ENCODE measurements at regions not wholly inside any gene's neighbourhood (a gene's known extent, or its start where the extent isn't known, plus 50 kb on each side); places are given as distances from the start of the nearest gene placed in this dataset.

- H3K27ac Mint-ChIP-seq: no peak overlapping the region
- Histone ChIP-seq H3K36me3 (no peaks in the 10 kb centered on the region), H4K20me1 (ENCODE audit: low read depth) (no peaks in the 10 kb centered on the region), H2AFZ (replicated peaks) (peak overlapping the region; percentile 23), H3K27me3 (no peaks in the 10 kb centered on the region), H3K4me3 (no peak overlapping the region), H3F3A (ENCODE audit: low read depth) (no peaks in the 10 kb centered on the region), H3K9me3 (ENCODE audit: low read depth) (no peaks in the 10 kb centered on the region), H3K4me1 (no peaks in the 10 kb centered on the region), H3K79me2 (ENCODE audit: low read depth) (no peaks in the 10 kb centered on the region), H3K9ac (no peak overlapping the region), H3K27ac (no peak overlapping the region), H3K4me2 (no peak overlapping the region)
- H3K4me1 Mint-ChIP-seq: no peaks in the 10 kb centered on the region
- H3K4me3 Mint-ChIP-seq: no peak overlapping the region
- no peaks in the 10 kb centered on the region for H3K36me3 Mint-ChIP-seq
- no peak for DNase-seq (ENCODE audit: low spot score)
- TF ChIP-seq EZH2phosphoT487 (IDR thresholded peaks at IDR 0.05): no peak
- TF ChIP-seq EZH2 (IDR thresholded peaks at IDR 0.05): no peak
- no peak for TF ChIP-seq CTCF (IDR thresholded peaks at IDR 0.05)
- no peaks in the 10 kb centered on the region for H3K9me3 Mint-ChIP-seq
- no peaks in the 10 kb centered on the region for H3K27me3 Mint-ChIP-seq (ENCODE audit: insufficient read depth, low read depth)
These were observed 341.4 kb downstream of the ADAMTS20 start for GRCh38 chr12:43210485-43211192.

GRCh38 chr12:43208627-43209026, 343.4 kb downstream of the ADAMTS20 start:
- Histone ChIP-seq H3K27ac (no peak overlapping the region), H3K9ac (no peak overlapping the region), H3K79me2 (ENCODE audit: low read depth) (no peaks in the 10 kb centered on the region), H3K36me3 (no peaks in the 10 kb centered on the region), H3F3A (ENCODE audit: low read depth) (no peaks in the 10 kb centered on the region), H3K4me1 (no peaks in the 10 kb centered on the region), H2AFZ (replicated peaks) (no peak overlapping the region), H3K4me3 (no peak overlapping the region), H3K9me3 (ENCODE audit: low read depth) (no peaks in the 10 kb centered on the region), H4K20me1 (ENCODE audit: low read depth) (no peaks in the 10 kb centered on the region), H3K27me3 (no peaks in the 10 kb centered on the region), H3K4me2 (no peak overlapping the region)
- Mint-ChIP-seq H3K27me3 (ENCODE audit: insufficient read depth, low read depth) (no peaks in the 10 kb centered on the region), H3K36me3 (no peaks in the 10 kb centered on the region), H3K4me1 (no peaks in the 10 kb centered on the region), H3K27ac (no peak overlapping the region), H3K9me3 (no peaks in the 10 kb centered on the region), H3K4me3 (no peak overlapping the region)
- DNase-seq (ENCODE audit: low spot score): no peak
- TF ChIP-seq EZH2phosphoT487 (IDR thresholded peaks at IDR 0.05): no peak
- TF ChIP-seq EZH2 (IDR thresholded peaks at IDR 0.05): no peak
- TF ChIP-seq CTCF (IDR thresholded peaks at IDR 0.05): no peak

- Histone ChIP-seq H3K4me1 (no peaks in the 10 kb centered on the region), H3K4me3 (no peak overlapping the region), H4K20me1 (ENCODE audit: low read depth) (no peaks in the 10 kb centered on the region), H3K79me2 (ENCODE audit: low read depth) (no peaks in the 10 kb centered on the region), H2AFZ (replicated peaks) (no peak overlapping the region), H3K36me3 (no peaks in the 10 kb centered on the region), H3K9me3 (ENCODE audit: low read depth) (no peaks in the 10 kb centered on the region), H3K27ac (no peak overlapping the region), H3K27me3 (no peaks in the 10 kb centered on the region), H3K9ac (no peak overlapping the region), H3K4me2 (no peak overlapping the region), H3F3A (ENCODE audit: low read depth) (no peaks in the 10 kb centered on the region)
- TF ChIP-seq CTCF (IDR thresholded peaks at IDR 0.05): no peak
- no peak for TF ChIP-seq EZH2phosphoT487 (IDR thresholded peaks at IDR 0.05)
- TF ChIP-seq EZH2 (IDR thresholded peaks at IDR 0.05): no peak
- Mint-ChIP-seq H3K27ac (no peak overlapping the region), H3K4me1 (no peaks in the 10 kb centered on the region), H3K4me3 (no peak overlapping the region), H3K27me3 (ENCODE audit: insufficient read depth, low read depth) (no peaks in the 10 kb centered on the region), H3K36me3 (no peaks in the 10 kb centered on the region), H3K9me3 (no peaks in the 10 kb centered on the region)
- no peak for DNase-seq (ENCODE audit: low spot score)
These were observed 343.8 kb downstream of the ADAMTS20 start for GRCh38 chr12:43208221-43208620.
